HG03159 (cell line): ENCODE measurements at regions not wholly inside any gene's neighbourhood (a gene's known extent, or its start where the extent isn't known, plus 50 kb on each side); places are given as distances from the start of the nearest gene placed in this dataset.

Source experiments
- ATAC-seq: cut with Tn5 transposase; IDR thresholded peaks from one replicate; pipeline ENCODE4 v1.9.1; 2021; ENCODE audit warnings: mild to moderate bottlenecking, moderate library complexity; ENCODE audit not compliant: unreplicated experiment

DNA sequence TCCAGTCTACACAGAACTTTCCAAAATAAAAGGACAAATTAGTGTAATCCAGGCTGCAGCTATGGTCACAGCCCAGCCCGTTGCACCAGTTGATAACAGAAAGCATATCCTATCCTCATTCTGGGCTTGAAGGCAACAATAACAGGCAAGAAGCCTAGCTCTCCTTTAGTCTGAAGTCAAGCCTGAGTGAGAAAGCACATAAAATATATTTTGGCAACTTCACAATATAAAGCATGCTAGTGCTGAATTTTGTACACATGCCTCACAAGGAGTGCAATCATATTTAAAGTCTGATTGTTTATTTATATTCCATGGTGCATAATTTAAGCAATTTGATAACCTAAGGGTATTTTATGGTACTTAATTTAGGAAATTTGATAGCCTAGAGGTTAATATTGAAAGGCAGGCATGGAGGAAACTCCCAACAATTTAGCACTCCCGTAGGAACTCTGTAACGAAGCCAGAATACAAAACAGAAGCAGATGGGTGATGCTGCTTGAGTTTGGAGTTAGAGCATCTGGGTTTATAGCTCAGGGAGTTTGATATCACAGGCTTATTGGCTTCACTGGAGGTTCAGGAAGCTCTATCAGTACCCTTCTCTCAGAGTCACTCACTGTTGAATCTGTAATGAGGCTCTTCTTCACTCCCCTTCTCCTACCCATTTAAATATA lies 1199.1 kb upstream of the GYPC start:
- no peak for ATAC-seq

DNA sequence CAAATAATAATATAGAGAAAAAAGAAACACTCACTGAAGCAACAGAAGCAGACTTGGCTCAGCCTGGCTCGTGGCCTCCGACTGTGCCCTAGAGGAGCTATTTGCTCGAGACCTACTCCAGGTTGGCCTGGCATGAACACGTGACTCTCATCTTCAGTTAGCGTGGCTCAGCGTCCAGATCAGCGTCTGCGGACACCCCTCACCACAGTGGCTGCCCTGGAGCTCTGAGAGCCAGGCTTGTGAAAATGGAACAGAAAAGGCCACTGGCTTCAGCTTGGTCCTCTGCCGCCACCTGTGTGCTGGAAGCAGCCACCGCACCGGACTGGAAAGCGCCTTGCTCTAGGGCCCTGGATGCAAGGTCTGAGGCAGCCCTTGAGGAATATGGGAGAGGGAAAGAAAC lies 1184.0 kb upstream of the GYPC start:
- peak; percentile 68 for ATAC-seq

DNA sequence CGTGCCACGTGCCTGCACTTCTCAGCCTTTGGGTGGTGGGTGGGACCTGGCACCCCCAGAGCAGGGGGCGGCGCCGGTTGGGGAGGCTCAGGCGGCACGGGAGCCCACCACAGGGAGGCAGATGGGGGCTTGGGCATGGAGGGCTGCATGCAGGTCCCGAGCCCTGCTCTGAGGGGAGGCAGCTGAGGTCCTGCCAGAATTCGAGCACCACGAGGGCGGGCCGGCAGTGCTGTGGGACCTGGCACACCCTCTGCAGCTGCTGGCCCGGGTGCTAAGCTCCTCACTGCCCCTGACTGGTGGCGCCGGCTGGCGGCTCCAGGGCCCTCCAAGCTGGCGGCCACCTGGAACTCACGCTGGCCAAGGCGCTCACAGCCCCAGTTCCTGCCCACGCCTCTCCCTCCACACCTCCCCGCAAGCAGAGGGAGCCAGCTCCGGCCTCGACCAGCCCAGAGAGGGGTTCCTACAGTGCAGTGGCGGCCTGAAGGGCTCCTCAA lies 1176.8 kb upstream of the GYPC start:
- ATAC-seq: no peak

DNA sequence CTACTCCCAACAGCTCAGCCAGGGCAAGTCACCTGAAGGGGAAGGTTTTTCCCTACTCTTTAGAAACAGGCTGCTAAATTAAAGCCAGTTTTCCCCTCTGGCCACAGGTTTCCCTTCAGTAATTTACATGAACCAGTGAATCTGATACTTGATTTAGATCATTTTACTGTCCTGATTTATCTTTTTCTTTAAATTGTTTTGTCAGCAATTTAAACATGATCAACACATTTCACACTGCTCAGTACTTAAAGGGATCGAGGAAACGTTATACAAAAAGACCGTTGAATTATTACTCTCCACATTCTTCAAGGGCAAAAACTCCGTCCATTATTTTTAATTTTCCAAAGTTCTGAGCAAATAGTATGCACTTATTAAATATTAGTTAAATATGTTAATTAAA lies 1165.7 kb upstream of the GYPC start:
- ATAC-seq: no peak

DNA sequence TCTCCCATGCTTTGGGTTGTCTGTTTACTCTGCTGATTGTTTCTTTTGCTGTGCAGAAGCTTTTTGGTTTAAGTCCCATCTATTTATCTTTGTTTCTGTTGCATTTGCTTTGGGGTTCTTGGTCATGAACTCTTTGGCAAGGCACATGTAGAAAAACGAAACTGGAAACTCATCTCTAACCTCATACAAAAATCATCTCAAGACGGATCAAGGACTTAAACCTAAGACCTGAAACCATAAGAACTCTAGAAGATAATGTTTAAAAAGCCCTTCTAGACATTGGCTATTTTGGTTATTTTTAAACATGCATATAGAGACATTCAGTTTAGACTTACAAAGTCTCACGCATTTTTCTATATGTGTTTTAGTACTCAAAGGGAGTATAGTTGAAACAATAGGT lies 1164.3 kb upstream of the GYPC start:
- ATAC-seq: no peak

DNA sequence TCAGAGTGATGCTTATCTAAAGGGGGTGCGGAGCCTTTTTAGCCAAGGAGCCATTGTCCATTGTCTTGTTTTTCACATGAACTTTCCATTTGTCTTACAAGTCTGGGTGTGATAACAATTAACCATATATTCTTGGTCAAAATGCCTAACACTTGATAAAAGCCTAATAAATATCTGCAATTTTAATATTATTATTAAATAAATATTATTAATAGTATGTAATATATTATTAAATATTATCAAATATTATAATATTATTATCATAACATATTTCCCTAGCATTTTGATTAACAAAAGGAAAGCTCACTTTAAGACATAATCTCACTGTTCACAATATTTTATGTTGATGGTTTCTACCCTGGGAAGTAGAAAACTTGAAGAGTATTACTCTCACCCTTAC lies 1143.6 kb upstream of the GYPC start:
- no peak for ATAC-seq

DNA sequence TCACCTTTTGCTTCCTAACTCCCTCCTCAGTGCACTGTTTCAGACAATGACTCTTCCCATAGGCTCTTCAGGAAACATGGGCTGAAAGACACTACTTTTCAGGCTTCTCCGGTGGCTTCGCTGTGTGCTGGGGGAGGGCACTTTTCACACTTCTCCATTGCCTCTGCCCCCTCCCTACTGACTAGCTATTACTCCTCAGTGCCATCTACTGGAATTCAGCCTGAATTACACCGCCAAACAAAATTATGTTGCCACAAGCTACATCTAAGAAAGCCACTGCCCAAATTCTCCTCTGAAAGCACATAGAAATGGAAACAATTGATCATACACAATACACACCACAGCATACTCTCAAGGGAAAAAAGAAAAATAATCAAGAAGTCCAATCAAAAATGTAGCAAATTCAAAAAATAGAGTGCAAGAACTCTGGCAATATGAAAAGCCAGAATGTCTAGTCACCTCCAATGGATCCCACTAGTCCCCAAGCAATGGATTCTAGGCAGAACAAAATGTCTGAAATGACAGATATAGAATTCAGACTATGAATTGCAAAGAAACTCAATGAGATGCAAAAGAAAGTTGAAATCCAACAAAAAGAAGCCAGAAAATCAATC lies 1139.4 kb upstream of the GYPC start:
- peak; percentile 62 for ATAC-seq

DNA sequence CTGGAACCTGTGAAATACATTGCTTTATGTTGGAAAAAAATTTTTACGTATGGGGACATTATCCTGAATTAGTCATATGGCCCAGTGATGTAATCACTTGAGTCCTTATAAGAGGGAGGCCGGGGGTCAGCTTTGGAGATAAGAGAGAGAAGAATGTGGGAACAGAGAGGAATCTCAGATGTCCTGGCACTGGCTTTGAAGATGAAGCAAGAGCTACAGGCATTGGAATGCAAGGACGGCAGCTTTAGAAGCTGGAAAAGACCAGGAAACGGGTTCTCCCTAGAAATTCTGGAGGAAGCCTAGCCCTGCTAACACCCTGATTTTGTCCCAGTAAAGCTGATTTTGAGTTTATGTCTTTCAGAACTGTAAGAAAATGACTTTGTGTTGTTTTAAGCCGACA lies 1129.9 kb upstream of the GYPC start:
- no peak for ATAC-seq

DNA sequence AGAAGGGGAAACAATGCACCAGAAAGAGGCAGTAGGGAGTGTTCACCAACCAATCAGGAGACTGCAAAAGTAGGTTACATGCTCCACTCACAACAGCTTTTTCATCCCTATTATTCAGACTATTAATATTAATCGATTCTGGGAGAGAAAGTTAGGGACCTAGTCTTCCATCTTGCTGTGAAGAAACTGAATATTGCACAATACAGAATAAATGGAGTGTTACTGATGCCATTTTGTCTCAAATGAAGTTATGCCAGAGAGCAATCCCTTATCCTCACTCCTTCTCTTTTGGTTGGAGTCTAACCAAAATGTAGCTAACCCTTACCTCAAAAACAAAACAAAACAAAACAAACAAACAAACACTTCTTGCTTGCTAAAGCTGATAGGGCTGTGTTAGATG lies 1120.9 kb upstream of the GYPC start:
- ATAC-seq: no peak

DNA sequence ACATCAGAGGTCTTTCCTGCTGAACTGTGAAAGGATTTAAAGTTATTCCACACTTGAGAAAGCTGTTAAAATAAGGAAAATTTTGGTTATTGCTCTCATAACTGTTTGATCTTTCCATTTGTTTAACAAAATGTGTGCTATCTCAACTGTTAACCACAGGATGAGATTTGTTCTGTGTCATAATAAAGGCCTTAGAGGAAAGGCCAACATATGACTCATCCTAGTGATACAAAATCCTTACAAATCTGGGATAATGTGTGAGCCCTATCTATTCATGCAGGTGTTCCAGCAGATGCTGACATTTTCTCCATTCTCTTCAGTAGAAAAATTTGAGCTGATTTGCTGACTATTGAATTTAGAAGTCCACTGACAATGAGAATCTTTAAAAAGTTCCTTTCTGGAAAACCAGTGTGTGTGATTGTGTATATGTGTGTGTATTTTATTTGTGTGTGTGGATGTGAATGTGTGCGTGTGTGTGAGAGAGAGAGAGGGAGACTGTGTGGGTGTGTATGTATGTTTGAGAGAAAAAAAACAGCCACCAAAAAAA lies 1111.9 kb upstream of the GYPC start:
- no peak for ATAC-seq

DNA sequence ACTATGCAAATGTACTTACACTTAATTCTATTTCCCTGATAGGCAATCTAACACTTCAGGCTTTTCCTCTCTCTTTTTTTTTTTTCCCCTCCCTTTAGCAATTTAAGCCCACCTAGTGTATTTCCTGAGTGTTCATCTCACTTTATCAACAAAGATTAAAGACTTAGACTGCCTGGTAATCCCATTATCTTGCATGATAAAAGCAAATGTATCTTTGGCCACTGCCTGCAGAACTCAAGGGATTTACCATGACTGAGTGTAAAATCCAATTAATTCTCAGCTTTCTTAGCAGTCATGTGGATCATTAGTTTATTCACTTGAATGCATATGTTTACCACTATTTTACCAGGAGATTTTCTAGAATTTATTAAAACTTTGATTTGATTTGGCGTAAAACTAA lies 1102.2 kb upstream of the GYPC start:
- no peak for ATAC-seq

DNA sequence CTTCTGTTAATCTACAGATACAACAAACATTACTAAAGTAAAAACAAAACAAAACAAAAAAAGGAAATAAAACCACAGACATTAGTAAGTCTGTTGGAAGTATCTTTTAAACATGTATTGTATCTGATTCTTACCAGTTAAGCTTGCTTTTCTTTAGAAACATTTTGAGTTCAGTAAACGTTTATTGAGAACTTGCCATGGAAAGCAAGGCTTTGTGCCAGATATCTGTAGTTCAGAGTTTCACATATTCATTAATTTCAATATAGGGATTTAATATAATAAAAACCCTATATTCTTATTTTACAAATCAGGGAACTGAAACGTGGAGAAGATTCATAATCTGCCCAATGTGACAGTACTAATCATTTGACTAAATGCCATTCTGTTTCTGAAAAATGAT lies 1101.0 kb upstream of the GYPC start:
- ATAC-seq: no peak

DNA sequence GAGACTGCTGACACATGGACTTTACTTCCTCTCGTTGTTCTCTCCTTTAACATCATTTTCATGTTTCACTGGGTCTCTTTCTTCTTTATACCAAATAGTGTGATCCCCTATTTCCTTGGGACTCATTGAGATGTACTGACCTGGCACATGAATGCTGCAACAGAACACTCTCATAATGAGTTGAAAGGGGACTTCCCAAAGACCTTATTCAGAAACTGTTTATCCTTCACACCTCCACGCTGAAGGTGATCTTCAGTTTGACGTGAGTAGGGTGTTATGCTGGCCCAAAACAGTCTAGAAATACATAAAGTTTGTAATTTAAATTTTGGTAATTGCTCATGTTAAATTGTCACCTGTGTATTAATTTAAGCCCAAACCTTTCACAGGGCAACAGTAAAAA lies 1096.8 kb upstream of the GYPC start:
- ATAC-seq: no peak

DNA sequence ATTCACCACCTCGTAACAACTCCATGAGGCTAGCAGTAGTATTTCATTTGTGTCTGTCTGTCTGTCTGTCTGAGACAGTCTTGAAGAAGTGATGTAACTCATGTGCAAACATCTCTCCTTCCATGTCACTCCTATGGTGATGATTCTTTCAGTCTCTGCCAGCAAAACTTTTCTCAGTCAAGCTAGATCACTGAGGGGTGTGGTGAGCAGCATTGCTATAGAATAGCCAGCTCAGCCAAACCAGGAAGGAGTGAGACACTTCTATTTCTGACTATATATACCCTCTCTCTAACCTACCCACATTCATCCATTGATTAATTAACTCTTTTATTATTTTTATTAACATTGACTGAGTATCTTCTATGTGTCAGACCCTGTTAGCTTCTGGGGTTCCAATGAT lies 1095.1 kb upstream of the GYPC start:
- ATAC-seq: no peak

DNA sequence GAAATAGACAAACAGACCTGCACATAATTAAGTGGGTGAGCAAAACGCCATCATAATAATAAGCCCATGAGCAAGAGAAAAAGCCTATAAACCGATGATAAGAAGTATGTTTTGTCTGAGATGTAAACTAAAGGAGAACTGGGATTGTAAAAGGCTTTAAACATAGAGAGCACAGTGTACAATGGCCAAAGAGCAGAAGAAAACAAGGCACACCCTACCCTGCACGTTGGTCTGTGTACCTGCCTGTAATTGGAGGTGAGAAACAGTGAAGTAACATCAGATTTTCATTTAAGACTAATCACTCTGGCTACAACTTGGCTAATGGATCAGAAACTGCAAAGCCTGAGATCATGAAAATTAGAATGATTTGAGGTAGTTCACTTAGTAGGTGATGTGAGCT lies 1094.7 kb upstream of the GYPC start:
- ATAC-seq: no peak

DNA sequence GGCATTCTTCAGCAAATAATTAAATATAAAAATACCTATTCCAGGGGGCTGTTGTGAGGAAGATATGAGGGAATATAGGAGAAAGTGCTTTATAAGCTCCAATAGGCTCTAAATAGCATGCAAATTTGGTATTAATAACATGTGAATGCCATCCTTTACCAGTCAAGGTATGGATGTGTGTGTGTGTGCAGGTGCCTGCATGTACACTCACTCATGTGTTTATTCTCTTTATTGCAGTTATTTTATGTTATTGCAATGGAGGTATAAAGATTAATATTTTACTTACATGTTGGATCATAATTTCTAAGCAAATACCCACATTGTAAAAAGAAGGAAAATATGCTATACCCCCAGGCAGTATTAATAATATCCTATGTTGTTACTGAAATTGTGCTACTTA lies 1093.0 kb upstream of the GYPC start:
- no peak for ATAC-seq

DNA sequence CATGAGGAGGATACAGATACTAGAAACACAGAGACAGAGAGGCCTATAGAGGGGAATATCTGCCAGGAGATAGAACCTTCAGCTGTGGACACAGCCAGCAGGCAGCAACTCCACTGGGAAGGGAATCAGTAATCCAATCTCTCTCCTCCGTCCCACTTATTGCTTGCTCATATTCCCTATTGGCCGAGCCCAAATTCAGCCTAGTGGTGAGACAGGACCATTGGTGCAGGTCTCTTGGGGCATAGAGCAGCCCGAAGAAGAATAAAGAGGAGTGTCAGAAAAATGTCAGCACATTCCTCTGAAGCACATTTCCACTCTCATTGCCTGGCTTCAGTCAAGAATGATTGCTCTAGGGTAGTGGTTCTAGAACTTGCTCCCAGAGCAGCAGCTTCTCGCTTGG lies 1091.5 kb upstream of the GYPC start:
- no peak for ATAC-seq

DNA sequence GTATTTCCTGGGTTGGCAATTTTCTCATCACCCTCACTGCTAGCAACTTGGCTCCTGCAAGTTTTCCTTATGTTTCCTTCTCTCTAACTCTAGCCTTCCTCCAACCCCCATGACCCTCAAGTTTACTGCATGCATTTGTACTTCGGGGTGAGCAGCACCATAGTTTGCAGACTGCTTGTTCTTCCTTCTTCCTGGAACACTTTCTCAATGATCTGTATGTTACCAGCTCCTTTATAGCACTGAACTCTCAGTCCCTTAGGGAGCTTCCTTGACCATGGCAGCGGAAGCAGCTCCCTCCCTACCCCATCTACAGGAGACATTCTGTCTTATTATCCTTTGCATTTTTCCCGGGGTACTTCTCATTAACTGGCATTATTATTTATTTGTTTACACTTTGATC lies 1089.5 kb upstream of the GYPC start:
- no peak for ATAC-seq

DNA sequence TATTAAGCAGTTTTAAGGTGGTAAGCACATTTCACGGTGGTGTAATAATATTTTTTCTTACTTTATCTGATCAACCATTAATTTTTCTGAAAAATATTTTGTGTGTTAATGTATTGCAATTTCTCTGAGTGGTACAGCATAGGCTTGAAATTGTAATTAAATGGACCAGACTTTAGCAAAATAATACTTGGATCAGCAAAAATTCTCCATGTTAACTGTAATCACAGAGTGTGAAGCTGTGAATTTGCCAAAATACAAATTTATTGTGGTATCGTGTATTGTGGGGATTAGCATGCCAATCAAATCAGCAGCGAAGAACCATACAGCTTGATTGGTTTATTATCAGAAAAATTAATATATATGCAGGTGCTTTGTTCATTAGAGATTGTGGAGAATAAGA lies 1088.9 kb upstream of the GYPC start:
- no peak for ATAC-seq

DNA sequence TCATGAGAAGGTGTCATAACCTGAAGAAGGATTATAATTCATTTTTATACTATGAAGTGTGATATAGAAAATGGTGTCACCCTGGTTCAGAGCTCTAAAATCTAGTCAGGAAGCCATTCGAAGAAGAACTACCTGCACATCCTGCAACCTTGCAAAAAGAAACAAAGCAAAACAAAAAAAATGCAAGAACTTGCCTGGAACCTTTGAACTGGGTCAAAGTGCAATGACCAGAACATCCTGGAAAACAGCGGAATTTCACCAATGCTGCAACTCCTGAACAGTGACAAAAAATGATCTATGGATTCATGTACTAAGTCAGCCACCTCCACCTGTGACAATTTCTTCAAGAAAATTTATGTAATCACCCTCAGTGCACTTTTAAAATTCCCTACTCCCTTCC lies 1083.3 kb upstream of the GYPC start:
- ATAC-seq: no peak

DNA sequence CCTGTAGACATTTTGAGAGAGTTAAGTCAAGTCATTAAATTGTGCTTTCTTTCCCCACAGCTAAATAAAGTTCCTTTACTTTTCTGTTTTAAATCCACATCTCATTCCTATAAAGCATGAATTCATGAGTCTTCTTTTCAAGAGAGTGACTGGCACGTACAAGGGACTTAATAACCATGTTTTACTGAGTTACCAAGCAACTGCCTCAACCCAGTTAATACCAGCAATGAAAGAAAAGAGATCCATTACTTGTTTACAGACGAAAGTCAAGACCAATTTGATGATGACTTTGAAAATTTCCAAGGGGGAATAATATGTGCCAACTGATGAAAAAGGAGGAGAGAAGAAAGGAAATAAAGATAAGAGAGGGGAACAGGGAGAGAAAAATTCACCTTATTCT lies 1082.5 kb upstream of the GYPC start:
- no peak for ATAC-seq

DNA sequence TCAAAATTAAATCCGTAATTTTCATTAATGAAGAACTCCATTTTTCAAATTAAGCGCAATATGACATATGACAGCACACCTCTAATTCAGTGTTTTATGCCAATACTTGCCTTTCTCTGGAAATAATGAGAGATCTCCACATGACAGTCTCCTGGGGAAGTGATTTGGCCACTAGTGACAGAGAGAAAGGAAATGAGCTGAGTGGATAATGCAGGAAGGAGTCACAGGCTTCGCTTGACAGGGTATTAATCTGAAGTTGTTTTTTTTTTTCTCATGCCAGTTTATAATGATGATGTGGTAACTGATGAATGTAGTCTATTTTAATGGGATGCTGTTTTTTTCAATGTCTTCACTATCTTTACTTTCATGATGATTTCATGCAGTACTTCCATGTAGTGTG lies 1079.4 kb upstream of the GYPC start:
- ATAC-seq: no peak

DNA sequence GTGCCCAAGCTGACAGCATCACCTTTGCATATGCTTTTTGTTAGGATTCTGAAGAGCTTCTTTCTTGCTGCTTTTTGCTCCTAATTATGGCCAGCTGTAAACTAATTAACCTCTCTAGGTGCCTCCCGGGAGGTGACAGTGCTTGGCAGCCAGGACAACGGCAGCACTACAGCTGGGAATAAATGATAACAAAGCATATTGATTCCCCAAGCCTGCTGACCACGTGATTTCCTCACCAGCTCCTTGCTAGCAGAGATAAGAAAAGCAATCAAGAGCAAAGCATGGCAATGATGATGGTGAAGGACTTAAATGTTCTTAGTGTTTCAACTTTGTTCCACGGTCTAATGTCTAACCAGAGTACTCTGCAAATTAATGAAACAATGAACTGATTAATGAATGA lies 1074.4 kb upstream of the GYPC start:
- ATAC-seq: no peak
